Activated CD4-positive, alpha-beta T cell treated with anti-CD3 and anti-CD28 coated beads, Interleukin-2, Interleukin-6, amounts not matched to agents 100 ng/mL and 50 ng/mL, durations not matched to agents 16 hours and 8 hours (primary cell): ENCODE measurements at regions not wholly inside any gene's neighbourhood (a gene's known extent, or its start where the extent isn't known, plus 50 kb on each side); places are given as distances from the start of the nearest gene placed in this dataset.

Experiments used
- DNase-seq: peaks from one replicate; pipeline ENCODE4 v3.0.0-alpha.2; 2020

DNA sequence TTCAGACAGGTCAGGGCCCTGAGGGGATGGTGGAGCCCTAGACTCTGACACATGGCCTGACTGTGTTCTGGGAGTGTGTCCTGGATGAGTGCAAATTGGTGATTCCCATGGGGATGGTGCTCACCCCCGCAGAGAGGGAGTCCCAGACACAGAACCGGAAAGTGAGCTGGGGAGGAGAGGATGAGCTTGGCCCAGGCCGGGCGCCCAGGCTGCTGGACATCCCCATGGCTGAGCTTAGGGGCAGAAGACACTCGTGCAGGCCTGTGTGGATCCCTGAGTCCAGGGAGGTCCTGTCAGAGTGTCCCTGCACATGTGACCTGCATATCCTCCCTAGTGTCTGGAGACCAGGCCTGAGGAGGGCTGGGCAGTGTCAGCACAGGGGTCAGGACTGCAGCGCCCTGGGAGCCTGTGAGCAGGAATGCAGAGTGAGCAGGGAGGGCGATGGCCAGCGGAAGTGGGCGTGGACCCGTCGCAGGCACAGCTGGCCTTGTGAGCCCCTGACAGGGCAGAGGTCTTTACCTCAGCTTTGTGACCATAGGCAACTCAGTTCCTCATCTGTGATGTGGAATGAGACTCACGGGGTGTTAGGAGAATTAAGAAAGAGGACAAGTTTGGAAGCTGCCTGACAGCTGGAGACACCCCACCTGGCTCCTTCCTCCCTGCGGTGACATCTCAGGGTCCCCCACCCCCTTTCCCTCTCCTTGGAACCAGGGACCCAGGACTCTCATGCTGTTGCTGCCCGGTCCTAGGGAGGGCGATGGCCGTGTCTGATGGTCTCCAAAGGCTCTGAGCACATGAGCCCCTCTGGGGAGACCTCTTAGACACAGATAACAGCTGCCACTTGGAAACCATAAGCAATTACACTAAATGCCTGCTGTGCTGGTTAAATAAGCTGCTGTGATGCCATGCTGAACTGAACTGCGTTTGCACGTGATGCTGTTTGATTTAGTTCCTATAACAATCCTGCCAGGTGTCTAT, 62.6 kb upstream of the HS6ST1 start:
- no peak for DNase-seq

DNA sequence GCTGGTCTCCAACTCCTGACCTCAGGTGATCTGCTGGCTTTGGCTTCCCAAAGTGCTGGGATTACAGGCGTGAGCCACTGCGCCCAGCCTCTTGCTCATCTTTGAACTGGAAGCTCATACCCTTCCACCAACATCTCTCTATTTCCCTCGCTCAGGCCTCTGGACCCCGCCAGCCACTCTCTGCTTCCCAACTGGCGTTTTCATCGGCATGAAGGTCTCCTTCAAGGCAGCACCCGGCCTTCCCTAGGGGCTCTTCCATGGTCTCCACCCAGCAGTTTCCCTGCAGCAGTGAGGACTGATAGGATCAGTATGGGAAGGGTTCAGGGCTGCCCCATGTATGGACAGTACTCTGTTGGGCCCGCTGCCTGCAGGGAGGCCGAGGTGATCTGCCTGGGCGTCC, 65.8 kb upstream of the HS6ST1 start:
- no peak for DNase-seq

DNA sequence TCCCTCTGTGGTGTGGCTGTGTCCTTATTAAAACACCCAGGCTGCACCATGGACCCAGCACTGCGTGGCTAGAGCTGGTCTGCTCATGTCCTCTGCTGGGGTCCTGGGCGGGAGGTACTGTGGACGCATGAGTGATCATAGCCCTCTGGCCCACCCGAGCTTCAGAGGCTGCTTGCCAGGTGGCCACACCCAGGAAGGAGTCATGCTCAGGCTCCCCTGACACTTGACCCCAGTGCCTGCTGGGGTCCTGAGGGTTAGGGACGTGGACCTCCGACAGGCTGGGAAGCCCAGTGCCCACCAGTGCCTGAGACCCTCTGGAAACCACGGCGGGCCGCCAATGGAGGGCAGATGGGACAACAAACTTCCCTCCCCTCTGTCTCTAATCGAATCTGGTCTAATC, 66.3 kb upstream of the HS6ST1 start:
- no peak for DNase-seq

DNA sequence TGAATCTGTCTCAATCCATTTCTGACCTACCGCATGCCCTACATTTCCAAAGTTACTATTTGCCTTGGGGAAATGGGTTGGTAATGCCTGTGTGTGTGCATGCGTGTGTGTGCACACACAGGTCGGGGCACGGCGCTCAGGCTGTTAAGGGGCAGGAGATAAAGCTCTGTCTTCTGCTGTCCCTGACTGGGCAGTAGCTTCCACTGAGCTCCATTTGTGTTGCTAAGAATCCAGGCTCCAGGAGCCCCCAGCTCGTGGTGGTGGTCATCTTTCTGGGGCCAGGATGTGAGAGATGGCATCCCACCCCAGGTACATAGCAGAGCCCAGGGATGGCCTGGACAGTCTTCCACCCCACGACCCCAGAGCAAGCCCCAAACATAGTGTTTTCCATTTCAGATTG, 66.7 kb upstream of the HS6ST1 start:
- DNase-seq = no peak

DNA sequence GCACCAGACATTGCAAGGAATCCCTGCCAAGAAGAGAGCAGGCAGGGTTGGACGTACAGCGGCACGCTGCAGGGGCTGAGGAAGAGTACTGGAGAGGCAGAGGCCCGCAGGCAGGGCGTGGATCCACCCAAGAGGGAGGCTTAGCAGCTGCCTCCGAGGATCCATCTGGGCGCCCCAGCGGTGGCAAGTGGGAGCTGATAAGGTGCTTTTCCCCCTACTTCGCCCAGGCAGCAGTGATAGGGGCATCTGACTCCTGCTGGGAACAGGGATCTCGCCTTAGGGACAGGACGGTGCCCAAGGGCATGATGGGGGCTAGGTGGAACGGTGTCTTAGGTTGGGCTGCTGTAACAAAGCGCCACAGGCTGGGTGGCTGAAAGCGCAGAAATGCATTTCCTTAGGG, 67.4 kb upstream of the HS6ST1 start:
- no peak for DNase-seq

DNA sequence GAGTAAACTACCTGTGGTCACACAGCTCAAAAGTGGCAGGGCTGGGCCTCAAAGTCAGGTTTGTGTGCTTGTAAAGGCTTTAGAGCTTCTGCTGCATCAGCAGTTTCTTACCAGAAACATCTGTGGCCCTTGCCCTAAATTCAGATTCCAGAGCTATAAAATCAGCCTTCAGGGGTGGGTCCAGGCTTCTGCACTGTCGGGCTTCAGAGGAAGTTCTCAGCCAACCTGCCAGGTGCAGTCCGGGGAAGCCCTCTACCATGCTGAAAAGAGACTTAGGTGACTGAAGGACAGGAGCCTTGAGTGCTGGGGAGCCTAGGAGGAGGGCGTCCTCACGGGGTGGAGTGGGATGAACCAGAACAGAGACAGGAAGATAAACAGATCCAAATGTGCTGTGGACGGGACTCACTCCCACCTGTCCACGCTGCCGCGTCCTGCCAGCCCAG, 69.9 kb upstream of the HS6ST1 start:
- DNase-seq = no peak

DNA sequence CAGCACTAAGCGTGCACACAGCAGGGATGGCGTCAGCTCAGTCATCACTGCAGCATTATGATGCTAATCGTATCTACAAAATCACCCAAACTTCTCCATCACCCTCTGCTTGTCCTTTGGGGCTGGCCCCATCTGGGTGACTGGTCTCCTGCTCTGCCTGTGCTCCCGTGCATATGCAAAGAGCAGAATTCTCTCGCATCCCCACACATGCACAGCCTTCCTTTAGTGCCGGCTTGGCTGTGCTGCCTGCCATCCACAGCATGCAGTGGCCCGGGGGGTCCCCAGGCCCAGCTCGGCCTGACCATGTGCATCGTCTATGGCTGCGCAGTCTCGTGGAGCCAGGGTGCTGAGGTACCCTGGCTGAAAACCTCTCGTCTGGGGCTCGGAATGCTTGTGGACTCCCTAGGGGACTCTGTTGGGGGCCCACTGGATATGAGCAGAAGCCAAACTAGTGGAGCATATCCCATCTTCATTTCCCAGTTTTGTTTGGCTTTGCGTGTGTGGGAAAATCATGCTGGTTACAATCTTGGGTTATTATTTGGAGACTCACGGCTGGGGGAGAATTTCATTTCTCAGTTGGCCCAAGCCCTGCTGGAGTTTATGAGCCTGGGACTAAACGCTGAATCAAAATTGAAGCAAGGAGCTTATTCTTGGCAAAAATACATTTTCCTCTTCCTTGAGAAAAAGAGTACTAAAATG, 70.9 kb upstream of the HS6ST1 start:
- DNase-seq = no peak

DNA sequence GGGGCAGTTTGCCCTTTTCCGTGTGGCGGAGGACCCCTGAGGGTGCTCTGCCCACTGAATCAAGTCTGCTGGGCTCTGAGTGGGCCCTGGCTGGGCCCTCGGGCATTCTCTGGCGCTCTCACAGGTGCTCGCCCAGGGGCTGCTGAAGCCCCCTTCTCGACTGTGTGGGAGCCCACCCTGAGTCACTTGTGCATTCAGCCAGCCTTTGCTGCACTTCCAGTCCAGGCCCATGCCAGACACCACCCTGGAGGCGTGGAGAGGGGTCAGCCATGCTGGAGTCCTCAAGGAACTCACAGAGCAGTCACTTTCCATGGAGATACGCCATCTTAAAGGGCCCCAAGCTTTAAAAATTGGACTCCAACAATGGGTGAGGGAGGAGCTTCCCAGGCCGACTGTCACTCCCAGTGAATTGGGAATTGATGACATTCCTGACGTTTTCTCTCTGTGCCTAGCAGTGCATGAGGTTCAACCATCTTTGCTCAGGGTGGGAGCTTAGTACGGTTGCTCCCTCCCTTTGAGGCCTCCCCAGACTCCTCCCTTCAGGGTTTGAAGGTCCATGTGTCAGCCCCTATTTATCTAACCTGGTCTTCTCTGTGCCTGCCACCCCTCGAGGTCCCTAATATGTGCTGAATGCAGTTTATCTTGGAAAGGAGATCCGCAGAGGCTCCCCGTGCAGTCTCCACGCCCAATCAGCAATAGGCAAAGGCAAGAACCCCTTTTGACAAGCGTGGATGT, 71.8 kb upstream of the HS6ST1 start:
- DNase-seq = no peak

DNA sequence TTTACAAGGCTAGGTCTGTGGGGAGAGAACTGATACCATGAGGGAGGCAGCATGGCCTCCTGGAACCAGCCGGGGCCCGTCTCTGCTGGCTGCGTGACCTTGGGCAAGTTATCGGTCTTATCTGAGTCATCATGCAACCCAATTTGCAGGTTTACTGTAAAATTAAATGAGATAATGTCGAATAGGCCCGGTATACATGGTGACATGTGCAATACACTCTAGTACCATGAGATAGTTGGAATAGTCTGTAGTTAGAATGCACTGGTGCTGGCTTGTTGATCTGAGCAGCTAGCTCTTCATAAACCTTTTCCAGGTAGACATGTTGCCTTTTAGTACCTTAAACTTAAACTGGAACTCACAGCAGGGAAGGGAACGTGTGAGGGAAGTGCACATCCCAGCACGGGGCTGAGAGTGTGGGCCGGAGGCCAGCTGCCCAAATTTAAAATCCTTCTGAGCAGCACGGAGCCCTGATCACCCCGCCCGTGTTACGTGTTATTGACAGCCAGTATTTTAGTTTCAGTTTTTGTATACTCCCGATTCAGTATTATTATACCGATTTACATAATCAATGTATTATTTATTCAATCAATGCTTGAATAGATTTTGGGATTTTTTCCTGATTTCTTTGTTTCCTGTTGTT, 72.4 kb upstream of the HS6ST1 start:
- DNase-seq = no peak

DNA sequence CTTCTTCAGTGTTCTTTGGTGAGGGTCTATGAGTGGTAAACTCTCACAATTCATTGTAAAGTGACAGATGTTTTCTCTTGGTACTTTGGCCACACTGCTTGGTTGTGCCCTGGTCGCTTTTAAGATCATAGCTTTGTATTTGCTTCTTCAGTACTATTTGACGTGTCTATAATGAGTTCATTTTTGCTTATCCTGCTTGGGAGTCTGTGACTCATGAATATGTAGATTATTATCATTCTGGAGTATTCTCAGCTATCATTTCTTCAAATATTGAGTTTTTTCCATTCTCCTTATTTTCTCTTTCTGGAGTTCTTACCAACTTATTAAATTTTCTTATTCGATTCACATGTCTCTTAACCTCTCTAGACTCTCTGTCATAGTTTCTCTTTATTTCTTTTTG, 73.0 kb upstream of the HS6ST1 start:
- no peak for DNase-seq

DNA sequence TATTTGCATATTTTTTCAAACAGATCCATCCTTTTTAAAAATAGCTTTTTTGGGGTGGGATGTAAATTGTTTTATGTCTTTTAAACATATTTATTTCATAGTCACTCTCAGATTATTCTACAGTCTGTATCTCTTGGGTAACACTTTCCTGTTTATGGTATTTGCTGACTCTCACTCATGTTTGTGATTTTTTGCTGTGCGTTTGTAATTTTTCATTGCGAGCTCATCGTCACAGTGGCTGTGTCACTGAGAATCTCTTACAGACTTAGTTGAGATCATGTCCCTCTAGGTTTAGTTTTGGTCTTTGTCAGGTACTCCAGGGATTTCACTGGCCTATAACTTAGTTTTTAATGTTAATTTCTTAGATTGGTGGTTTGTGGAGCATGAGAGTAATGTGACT, 73.5 kb upstream of the HS6ST1 start:
- DNase-seq = no peak

DNA sequence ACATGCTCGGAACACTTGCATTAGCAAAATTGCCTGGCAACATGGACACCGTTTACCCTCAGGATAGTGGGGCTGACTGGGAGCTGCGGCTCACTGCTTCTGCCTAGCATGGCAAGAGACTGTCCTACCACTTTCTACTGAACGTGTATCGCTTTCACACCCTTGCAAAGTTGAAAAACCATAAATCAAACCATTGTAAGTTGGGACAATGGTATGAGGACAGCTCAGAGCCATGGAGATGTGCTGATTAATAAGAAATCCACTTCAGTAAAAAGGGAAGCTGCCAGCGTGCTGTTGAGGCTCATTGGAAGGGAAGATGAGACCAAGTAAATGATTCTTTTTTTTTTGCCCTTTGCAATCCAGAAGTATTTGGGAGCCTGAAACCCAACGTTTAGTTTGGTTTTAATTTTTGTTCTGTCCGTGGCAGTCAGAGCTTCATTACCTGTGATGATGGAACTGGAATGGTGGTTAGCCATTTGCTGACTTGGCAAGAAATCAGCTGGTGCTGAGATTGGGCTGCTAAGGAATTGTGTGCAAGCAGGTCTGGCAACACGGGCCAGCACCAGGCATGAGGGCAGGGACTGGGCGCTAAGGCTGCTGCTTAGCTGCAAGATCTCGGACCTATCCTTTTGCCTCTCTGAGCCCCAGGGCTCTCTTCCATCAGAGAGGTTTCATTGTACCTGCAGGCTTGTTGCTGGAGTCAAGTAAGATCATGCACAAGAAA, 75.5 kb upstream of the HS6ST1 start:
- DNase-seq = no peak

DNA sequence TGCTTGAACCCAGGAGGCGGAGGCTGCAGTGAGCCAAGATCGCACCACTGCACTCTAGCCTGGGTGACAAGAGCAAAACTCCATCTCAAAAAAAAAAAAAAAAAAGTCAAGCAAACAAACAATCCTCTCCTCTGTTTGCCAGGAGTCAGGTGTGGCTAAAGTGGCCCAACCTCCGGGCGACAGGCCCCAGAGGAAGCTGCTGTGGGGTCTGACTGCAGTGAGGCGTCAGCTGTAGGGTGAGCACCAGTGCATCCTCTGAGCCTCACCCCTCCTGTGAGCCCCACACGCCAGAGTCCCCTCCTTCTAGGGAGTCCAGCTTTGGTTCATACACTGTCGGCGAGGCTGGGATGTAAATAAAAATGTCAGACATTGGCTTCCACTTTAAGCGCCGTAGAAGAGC, 76.5 kb upstream of the HS6ST1 start:
- DNase-seq = no peak

DNA sequence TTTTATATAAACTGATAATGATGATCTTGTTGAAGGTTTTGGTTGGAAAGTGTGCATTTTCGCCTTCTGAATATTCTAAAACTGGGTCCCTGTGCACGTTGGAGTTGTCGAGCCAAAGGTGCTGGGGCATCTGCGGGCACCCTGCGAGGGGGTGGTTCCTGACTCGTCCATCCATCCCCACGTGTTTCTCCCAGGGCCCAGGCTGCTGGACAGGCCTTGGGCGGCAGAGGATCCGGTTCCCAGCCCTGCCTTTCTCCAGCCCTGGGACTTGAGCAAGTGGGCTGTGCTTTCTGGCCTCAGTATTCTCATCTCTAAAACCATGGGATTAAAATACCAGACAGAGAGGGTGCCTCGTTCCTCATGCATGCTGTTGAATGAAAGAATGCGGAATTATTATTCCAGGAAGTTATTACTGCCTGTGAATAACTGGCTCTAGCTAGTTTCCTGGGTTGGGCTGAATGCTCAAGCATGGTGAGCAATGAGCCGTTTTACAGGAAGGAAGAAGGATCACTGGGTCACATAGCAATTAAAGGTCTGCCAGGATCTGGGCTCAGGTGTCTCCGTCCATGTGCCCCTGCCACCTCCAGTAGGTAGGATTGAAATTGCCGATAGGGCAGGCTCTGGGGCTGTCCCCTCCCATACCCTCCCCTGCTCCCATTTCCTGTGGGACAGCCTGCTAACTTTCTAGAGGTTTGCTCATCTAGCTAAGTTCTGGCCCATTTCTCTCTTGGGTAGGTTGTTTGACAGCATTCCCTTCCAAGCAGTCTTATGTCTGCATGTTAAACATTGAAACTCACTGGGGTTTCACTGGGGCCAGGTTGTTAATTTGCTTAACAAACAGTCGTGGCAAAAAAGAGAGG, 77.2 kb upstream of the HS6ST1 start:
- no peak for DNase-seq

DNA sequence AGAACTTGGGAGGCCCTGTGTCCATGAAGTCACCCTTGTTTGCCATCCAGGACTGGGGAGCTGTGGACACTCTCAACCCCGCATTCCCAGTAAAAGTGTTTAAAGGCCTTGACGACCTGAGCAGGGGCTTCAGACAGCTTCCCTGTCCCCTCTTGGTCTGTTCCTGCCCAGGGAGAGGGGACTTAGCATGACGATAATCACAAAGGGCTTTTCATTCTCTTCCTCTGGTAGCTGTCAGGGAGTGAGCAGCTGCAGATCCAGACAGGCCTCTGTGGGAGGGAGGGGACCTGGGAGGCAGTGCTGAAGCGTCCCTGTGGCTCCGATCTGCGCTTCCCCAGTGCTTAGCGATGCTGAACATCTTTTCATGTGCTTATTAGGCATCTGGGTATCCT, 77.8 kb upstream of the HS6ST1 start:
- DNase-seq = no peak

DNA sequence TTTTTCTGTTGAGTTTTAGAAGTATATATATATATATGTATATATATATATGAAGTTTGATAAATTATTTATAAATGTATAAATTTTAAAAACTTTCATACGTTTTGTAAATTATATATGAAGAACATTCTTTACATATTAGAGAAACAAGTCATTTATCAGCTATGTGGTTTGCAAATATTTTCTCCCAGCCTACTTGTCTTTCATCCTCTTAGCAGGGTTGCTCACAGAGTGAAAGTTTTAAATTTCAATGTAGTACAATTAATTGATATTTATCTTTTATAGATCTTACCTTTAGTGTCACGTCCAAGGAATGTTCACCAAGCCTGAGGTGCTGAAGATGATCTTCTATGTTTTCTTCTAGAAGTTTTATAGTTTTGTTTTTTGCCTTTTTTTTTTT, 78.3 kb upstream of the HS6ST1 start:
- DNase-seq = no peak

DNA sequence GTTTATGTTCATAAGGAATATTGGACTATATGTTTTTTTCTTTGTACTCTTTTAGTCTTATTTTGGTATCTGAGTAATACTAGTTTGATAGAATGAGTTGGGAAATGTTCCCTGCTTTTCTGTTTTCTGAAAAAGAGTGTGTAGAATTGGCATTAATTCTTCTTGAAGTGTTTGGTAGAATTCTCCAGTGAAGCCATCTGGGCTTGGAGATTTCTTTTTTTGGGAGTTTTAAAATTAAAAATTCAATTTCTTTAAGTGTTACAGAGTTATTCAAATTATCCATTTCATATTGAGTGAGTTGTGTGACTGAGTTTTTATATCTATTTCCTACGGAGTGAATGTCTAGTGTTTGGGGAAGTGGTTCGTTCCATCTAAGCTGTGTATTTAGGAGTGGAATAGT, 80.6 kb upstream of the HS6ST1 start:
- no peak for DNase-seq

DNA sequence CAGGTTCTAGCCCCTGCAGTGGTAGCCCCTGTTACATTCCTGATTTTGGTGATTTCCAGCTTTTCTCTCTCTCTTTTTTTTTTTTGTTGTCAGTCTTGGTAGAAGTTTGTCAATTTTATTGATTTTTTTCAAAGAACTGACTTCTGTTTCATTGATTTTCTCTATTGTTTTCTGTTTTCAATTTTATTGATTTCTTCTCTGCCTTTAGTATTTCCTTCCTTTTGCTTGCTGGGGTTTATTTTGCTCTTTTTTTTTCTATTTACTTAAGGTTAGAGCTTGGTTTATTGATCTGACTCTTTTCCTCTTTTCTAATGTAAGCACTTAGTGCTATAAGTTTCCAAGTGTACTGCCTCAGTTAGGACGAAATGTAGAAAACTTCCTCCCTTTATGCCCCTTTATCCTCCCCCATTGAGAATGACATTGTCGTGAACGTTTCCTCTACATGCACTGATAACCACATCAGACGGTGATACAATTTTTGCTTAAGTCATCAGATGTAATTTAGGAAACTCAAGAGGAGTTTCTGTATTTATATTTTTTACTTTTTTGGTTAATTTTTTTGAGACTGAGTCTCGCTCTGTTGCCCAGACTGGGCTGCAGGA, 81.1 kb upstream of the HS6ST1 start:
- DNase-seq = no peak

DNA sequence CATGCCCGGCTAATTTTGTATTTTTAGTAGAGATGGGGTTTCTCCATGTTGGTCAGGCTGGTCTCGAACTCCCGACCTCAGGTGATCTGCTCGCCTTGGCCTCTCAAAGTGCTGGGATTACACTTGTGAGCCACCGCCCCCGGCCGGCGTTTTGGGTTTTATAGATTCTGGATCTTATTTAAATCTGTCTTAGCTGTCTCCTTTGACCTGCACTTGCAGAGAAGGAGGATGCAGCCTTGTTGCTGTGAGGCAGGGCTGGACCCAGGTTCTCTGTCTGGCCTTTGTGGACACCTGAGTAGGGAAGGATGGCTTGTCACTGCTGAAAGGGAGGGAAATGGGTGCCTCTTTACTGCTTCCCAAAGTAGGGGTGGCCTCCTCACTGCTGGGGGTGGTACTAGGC, 83.0 kb upstream of the HS6ST1 start:
- DNase-seq = no peak

DNA sequence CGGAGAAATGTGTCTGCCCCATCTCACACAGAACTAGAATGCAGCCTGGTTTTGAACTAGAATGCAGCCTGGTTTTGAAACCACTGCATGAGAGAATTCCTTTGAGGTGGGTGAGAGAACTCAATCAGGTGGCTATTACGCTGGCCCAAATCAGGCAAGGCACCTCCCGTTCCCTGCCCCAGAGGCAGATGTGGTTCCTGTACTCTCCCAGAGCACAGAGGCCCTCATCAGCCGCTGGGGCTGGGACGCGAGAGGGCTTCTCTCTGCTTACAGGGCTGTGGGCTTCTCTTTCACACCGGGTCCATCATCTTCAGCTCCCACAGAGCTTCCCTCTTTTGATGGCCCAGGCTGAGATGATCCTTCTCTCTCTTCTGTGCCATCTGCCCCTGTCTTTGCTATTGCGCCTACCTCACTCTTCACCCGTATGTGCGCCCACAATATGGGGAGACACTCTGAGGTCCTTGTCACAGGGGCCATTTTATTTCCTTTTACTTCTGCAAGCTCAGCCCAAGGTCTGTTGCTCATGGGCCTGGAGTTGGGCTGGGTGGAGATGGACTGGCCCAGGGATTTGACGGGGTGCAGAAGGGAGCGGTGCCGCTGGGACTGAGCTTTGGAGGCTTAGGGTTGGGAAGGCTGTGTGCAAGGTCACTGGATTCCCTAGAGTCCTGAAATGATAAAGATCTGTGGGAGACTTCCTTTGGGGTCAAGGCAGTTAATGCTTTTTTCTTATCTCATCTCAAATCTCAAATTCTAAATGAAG, 84.4 kb upstream of the HS6ST1 start:
- no peak for DNase-seq
